ENCODE measurements at regions not wholly inside any gene's neighbourhood (a gene's known extent, or its start where the extent isn't known, plus 50 kb on each side); places are given as distances from the start of the nearest gene placed in this dataset.
"Not testable (repeated sequence)": the region's sequence is repeated elsewhere in the genome, so short reads cannot be mapped to it uniquely, and the experiment has no call there.

DNA sequence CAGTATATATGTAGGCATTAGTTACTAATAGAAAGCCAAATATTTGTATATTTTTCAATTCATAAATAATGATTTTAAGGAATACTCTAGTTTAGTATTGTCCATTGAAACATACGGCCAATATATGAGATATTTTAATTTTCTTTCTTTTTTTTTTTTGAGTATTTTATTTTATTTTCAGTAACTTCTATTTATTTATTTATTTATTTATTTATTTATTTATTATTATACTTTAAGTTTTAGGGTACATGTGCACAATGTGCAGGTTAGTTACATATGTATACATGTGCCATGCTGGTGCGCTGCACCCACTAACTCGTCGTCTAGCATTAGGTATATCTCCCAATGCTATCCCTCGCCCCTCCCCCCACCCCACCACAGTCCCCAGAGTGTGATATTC, 2007.1 kb upstream of the CDH6 start:
- H3K4me1 Mint-ChIP-seq, H3K27me3 Mint-ChIP-seq, POLR2A ChIA-PET, DNase-seq, H3K4me3 Mint-ChIP-seq, H3K36me3 Mint-ChIP-seq, H3K27ac Mint-ChIP-seq, ATAC-seq: not testable (repeated sequence)
- peaks cover 0 to 25% (median 5%) of the 10 kb centered on the region in 9 donors for H3K9me3 Mint-ChIP-seq

- ATAC-seq = no peak
- H3K9me3 Mint-ChIP-seq = peaks cover 0 to 25% (median 5%) of the 10 kb centered on the region in 9 donors
- no peak overlapping the region for H3K27ac Mint-ChIP-seq
- no peak overlapping the region for H3K4me3 Mint-ChIP-seq
- no peaks in the 10 kb centered on the region for H3K4me1 Mint-ChIP-seq
- DNase-seq = no peak
- H3K27me3 Mint-ChIP-seq = no peaks in the 10 kb centered on the region
- POLR2A ChIA-PET = no interaction called here
- no peaks in the 10 kb centered on the region for H3K36me3 Mint-ChIP-seq
Measured at GRCh38 chr5:29185558-29185957, 2007.9 kb upstream of the CDH6 start.

DNA sequence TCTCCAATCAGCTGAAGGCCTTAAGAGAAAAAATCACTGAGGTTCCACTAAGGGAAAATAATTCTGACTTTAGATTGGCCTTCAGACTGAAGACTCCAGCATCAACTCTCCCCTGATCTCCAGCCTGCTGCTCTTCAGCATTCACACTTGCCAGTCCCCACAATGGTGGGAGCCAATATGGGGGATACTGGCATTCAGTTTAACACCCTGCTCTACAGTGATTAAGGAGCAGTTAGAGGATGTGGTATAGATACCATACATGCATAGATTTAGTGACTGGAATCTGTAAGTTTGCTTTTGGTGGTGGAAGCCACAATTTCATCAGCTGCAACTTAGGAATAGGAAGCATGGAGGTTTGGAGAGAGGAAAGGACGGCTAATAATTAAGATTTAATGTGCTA, 2017.7 kb upstream of the CDH6 start:
- Mint-ChIP-seq H3K27ac (no peak overlapping the region), H3K4me1 (no peaks in the 10 kb centered on the region), H3K9me3 (peaks cover 1 to 36% (median 15%) of the 10 kb centered on the region in 9 donors), H3K4me3 (no peak overlapping the region), H3K27me3 (no peaks in the 10 kb centered on the region), H3K36me3 (no peaks in the 10 kb centered on the region)
- POLR2A ChIA-PET = no interaction called here
- ATAC-seq (no peak), DNase-seq (no peak)

- no peaks in the 10 kb centered on the region for H3K36me3 Mint-ChIP-seq
- POLR2A ChIA-PET = no interaction called here
- H3K4me3 Mint-ChIP-seq = no peak overlapping the region
- no peak overlapping the region for H3K27ac Mint-ChIP-seq
- H3K4me1 Mint-ChIP-seq = no peaks in the 10 kb centered on the region
- H3K9me3 Mint-ChIP-seq = peaks cover 2 to 35% (median 15%) of the 10 kb centered on the region in 9 donors
- H3K27me3 Mint-ChIP-seq = no peaks in the 10 kb centered on the region
- ATAC-seq = no peak
- no peak for DNase-seq
Measured at GRCh38 chr5:29170599-29170998, 2022.9 kb upstream of the CDH6 start.

DNA sequence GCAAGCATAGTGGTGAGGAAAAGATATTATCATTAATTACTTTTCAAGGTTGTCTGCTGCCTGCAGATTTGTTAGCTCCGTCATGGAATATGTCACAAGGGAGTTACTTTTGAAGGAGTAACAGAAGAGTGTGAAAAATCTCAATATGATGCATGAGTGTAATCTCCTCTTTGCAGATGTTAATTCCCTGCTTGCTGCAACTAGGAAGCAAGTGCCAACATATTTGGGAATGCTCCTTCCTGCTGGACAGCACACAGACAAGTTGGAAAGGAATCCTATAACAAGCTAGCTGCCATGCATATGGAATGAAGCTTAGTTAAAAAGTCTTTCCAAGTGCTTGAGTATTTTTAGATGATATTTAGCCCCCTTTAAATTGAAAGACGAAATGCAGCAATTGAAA, 2023.6 kb upstream of the CDH6 start:
- POLR2A ChIA-PET = no interaction called here
- Mint-ChIP-seq H3K27ac (no peak overlapping the region), H3K4me1 (no peaks in the 10 kb centered on the region), H3K27me3 (no peaks in the 10 kb centered on the region), H3K4me3 (no peak overlapping the region), H3K36me3 (no peaks in the 10 kb centered on the region), H3K9me3 (peaks cover 3 to 41% (median 12%) of the 10 kb centered on the region in 9 donors)
- DNase-seq (no peak), ATAC-seq (no peak)

- Mint-ChIP-seq H3K27me3 (no peaks in the 10 kb centered on the region), H3K9me3 (peaks cover 7 to 36% (median 14%) of the 10 kb centered on the region in 9 donors), H3K4me3 (no peak overlapping the region), H3K4me1 (no peaks in the 10 kb centered on the region), H3K27ac (no peak overlapping the region), H3K36me3 (no peaks in the 10 kb centered on the region)
- POLR2A ChIA-PET = no interaction called here
- ATAC-seq (no peak), DNase-seq (no peak)
Measured at GRCh38 chr5:29162297-29162696, 2031.2 kb upstream of the CDH6 start.

DNA sequence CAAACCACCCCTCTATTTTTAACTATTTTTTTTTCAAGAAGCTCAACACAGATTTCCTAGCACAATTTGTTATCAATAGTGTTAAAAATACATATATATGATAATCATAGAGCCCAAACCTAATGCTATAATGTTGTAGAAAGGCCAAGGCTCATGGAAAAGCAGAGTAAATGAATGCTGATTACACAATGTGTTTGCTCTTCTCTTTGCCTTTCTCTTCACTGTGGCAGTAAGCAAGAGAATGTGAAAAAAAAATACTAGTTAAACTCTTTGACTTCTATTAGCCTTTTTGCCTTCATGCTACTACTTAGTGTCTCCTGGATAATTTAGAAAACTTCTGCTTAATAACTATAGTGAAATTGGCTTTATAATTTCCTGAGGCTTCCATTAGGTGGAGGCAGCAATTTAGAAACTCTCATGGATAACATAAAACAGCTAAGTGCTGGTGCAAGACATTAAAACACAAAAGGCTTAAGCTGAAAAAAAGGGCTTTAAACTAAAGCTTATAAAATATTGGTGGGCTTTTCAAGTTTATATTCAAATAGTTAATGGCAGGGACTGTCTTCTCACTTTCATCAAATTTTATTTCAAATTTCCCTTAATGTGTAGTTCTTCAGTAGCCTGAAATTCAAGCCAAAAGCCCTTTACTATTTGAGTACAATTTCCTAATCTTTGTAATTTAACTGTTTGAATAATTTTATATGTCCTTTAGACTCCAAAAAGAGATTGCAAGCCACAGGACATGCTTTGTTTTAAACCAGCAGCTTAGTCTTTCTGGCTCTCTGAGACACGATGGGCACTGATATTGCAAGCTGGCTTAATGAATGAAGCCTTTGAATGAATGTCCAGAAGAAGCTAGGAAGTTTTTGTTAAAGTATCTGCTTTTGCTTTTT, 2031.8 kb upstream of the CDH6 start:
- Mint-ChIP-seq H3K36me3 (no peaks in the 10 kb centered on the region), H3K27me3 (no peaks in the 10 kb centered on the region), H3K9me3 (peaks cover 3 to 32% (median 14%) of the 10 kb centered on the region in 9 donors), H3K4me1 (no peaks in the 10 kb centered on the region), H3K4me3 (no peak overlapping the region), H3K27ac (no peak overlapping the region)
- ATAC-seq = no peak
- no peak for DNase-seq
- POLR2A ChIA-PET = no interaction called here

DNA sequence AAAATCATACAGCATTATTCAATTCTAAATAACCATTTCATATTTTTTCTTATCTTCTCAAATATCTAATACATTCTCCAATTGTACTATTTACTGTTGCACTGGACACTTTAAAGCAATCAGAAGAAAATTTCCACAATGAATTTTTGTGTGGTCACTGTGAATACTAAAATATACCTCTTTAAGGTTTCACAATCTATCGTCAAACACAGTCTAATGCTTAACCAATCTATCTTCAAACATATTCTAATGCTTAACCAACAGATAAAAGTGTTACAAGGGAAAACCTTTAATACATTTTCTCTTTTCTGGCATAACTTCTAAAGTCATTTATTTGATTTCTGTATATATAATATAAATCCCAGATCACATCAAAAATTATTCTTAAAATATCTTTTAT, 2035.5 kb upstream of the CDH6 start:
- Mint-ChIP-seq H3K27ac (no peak overlapping the region), H3K4me3 (no peak overlapping the region), H3K9me3 (peaks cover 3 to 43% (median 16%) of the 10 kb centered on the region in 9 donors), H3K4me1 (no peaks in the 10 kb centered on the region), H3K36me3 (no peaks in the 10 kb centered on the region), H3K27me3 (no peaks in the 10 kb centered on the region)
- DNase-seq (no peak), ATAC-seq (no peak)
- POLR2A ChIA-PET = no interaction called here

DNA sequence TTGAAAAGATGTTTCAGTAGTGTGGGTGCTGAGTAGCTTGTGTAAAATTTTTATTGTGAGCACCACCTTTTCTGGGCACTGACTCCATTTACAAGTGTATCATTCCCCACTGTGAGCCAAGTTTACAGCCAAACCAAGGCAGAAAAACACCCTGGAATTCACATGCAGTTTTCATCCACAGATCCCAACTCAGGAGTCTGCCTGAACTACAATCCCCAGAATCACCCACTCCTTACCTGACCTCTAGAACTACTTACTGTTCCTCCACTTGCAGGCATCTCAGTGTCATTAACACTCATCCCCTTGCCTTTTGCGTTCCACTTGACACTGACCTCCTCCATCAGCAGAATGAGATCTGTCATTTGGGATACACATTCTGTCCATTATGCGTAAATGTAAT, 2042.6 kb upstream of the CDH6 start:
- Mint-ChIP-seq H3K4me1 (no peaks in the 10 kb centered on the region), H3K27ac (no peak overlapping the region), H3K9me3 (peaks cover 0 to 34% (median 9%) of the 10 kb centered on the region in 9 donors), H3K27me3 (no peaks in the 10 kb centered on the region), H3K36me3 (no peaks in the 10 kb centered on the region), H3K4me3 (no peak overlapping the region)
- no peak for DNase-seq
- no peak for ATAC-seq
- POLR2A ChIA-PET = no interaction called here

DNA sequence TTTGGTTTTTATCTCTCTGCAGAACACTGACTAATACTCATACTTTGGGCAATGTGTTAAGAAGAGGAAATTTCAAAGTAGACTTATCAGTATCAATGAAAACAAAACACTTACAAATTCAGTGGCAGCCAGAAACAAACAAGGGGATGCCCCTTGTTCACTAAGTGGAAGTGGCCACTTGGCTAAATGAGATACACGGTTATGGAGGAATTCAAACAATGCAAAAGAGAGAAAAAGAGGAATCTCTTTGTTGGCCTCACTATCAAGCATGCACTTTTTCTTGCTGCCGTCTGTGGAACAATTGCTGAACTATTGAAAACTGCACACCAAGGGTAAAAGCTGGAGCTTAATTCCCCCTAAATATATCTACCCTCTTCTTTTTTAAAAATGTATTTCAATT, 2044.9 kb upstream of the CDH6 start:
- Mint-ChIP-seq H3K27ac (no peak overlapping the region), H3K4me1 (no peaks in the 10 kb centered on the region), H3K36me3 (no peaks in the 10 kb centered on the region), H3K9me3 (peaks cover 0 to 26% (median 9%) of the 10 kb centered on the region in 9 donors), H3K4me3 (no peak overlapping the region), H3K27me3 (no peaks in the 10 kb centered on the region)
- POLR2A ChIA-PET = no interaction called here
- DNase-seq (no peak), ATAC-seq (no peak)

GRCh38 chr5:29148073-29148472, 2045.4 kb upstream of the CDH6 start:
- H3K36me3 Mint-ChIP-seq = no peaks in the 10 kb centered on the region
- no peak overlapping the region for H3K27ac Mint-ChIP-seq
- no peaks in the 10 kb centered on the region for H3K4me1 Mint-ChIP-seq
- POLR2A ChIA-PET = no interaction called here
- ATAC-seq = no peak
- H3K9me3 Mint-ChIP-seq = peaks cover 0 to 26% (median 6%) of the 10 kb centered on the region in 9 donors
- no peaks in the 10 kb centered on the region for H3K27me3 Mint-ChIP-seq
- no peak for DNase-seq
- H3K4me3 Mint-ChIP-seq = no peak overlapping the region

DNA sequence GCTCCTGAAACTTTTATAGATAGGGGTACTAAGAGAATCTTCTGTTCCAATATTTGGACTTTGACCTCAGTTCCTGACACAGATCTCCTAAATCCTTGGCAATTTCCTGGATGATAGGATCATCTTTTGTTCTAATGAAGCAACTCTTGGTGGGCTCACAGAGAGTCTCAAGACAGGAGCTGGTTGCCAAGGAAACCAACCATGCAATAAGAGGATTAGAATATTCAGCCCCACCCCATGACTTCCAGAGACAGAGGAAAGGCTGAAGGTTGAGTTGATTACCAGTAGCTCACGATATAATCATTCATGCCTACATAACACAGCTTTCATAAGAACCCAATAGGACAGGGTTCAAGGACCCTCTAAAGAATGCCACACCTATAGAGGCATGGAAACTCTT, 2050.2 kb upstream of the CDH6 start:
- Mint-ChIP-seq H3K4me3 (no peak overlapping the region), H3K36me3 (no peaks in the 10 kb centered on the region), H3K27ac (no peak overlapping the region), H3K9me3 (peaks cover 0 to 42% (median 3%) of the 10 kb centered on the region in 9 donors), H3K27me3 (no peaks in the 10 kb centered on the region), H3K4me1 (no peaks in the 10 kb centered on the region)
- ATAC-seq (no peak), DNase-seq (no peak)
- POLR2A ChIA-PET = no interaction called here

DNA sequence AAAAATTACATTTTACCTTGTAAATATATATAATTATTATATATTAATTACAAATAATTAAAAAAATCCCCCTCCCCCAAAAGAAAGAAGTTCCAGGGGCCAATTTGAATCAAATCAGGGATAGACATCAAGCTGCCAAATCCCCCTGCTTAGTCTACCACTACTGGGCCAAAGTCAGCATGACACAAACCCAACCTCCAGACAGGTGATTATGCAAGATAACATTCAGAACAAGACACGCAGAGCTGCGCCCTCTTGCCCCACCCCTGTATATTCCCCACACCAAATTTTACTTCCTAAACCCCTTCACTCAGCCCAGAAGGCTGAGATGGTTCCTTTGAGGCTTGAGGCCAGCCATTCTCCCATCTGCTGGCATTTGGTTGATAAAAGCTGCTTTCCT, 2059.1 kb upstream of the CDH6 start:
- POLR2A ChIA-PET = no interaction called here
- Mint-ChIP-seq H3K27me3 (no peaks in the 10 kb centered on the region), H3K36me3 (no peaks in the 10 kb centered on the region), H3K4me3 (no peak overlapping the region), H3K9me3 (peaks cover 0 to 36% (median 9%) of the 10 kb centered on the region in 9 donors), H3K4me1 (no peaks in the 10 kb centered on the region), H3K27ac (no peak overlapping the region)
- ATAC-seq (no peak), DNase-seq (no peak)

DNA sequence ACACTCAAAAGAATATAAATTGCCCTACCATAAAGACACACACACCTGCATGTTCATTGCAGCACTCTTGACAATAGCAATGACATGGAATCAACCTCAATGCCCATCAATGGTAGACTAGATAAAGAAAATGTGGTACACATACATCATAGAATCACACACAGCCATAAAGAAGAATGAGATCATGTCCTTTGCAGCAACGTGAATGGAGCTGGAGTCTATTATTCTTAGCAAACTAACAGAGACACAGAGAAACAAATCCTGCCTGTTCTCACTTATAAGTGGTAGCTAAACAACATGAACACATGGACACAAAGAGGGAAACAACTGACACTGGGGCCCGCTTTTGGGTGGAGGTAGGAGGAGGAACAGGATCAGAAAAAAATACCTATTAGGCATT, 2062.2 kb upstream of the CDH6 start:
- Mint-ChIP-seq H3K27ac (no peak overlapping the region), H3K4me1 (no peaks in the 10 kb centered on the region), H3K27me3 (no peaks in the 10 kb centered on the region), H3K36me3 (no peaks in the 10 kb centered on the region), H3K9me3 (peaks cover 0 to 36% (median 9%) of the 10 kb centered on the region in 9 donors), H3K4me3 (no peak overlapping the region)
- DNase-seq (no peak), ATAC-seq (no peak)
- POLR2A ChIA-PET = no interaction called here

Measured in naive thymus-derived CD8-positive, alpha-beta T cell (primary cell).